GM19463 (cell line): ENCODE measurements at regions not wholly inside any gene's neighbourhood (a gene's known extent, or its start where the extent isn't known, plus 50 kb on each side); places are given as distances from the start of the nearest gene placed in this dataset.
"Not testable (repeated sequence)": the region's sequence is repeated elsewhere in the genome, so short reads cannot be mapped to it uniquely, and the experiment has no call there.

Experiments
- ATAC-seq: cut with Tn5 transposase; IDR thresholded peaks from one replicate; pipeline ENCODE4 v1.9.1; 2021; ENCODE audit warnings: mild to moderate bottlenecking, moderate library complexity; ENCODE audit not compliant: unreplicated experiment

- not testable (repeated sequence) for ATAC-seq
Measured at GRCh38 chr12:43192442-43192841, 359.6 kb downstream of the ADAMTS20 start.

GRCh38 chr12:43180242-43180641, 371.8 kb downstream of the ADAMTS20 start:
- no peak for ATAC-seq

GRCh38 chr12:43179486-43179885, 372.5 kb downstream of the ADAMTS20 start:
- ATAC-seq, result no peak

GRCh38 chr12:43177276-43177675, 374.7 kb downstream of the ADAMTS20 start:
- no peak for ATAC-seq

- ATAC-seq, result no peak
Measured at GRCh38 chr12:43169115-43169681, 382.8 kb downstream of the ADAMTS20 start.

GRCh38 chr12:43167691-43168090, 384.3 kb downstream of the ADAMTS20 start:
- ATAC-seq, result no peak

- no peak for ATAC-seq
Measured at GRCh38 chr12:43165351-43165750, 386.7 kb downstream of the ADAMTS20 start.

GRCh38 chr12:43162138-43162537, 389.9 kb downstream of the ADAMTS20 start:
- ATAC-seq, result no peak

GRCh38 chr12:43159506-43159905, 392.5 kb downstream of the ADAMTS20 start:
- ATAC-seq, result no peak

GRCh38 chr12:43158126-43158525, 393.9 kb downstream of the ADAMTS20 start:
- no peak for ATAC-seq

- no peak for ATAC-seq
Measured at GRCh38 chr12:43155376-43155775, 396.6 kb downstream of the ADAMTS20 start.

GRCh38 chr12:43154498-43155045, 397.4 kb downstream of the ADAMTS20 start:
- no peak for ATAC-seq

GRCh38 chr12:43151441-43151981, 400.5 kb downstream of the ADAMTS20 start:
- ATAC-seq, result no peak

- ATAC-seq, result no peak
Measured at GRCh38 chr12:43148691-43149090, 403.3 kb downstream of the ADAMTS20 start.

GRCh38 chr12:43147878-43148277, 404.1 kb downstream of the ADAMTS20 start:
- ATAC-seq, result no peak

- ATAC-seq, result no peak
Measured at GRCh38 chr12:43145481-43145880, 406.5 kb downstream of the ADAMTS20 start.

- ATAC-seq, result no peak
Measured at GRCh38 chr12:43143278-43143677, 408.7 kb downstream of the ADAMTS20 start.

GRCh38 chr12:43132291-43132690, 419.7 kb downstream of the ADAMTS20 start:
- ATAC-seq, result no peak

GRCh38 chr12:43131301-43131700, 420.7 kb downstream of the ADAMTS20 start:
- no peak for ATAC-seq

- no peak for ATAC-seq
Measured at GRCh38 chr12:43127886-43128549, 424.0 kb downstream of the ADAMTS20 start.

GRCh38 chr12:43126652-43127375, 425.2 kb downstream of the ADAMTS20 start:
- no peak for ATAC-seq

GRCh38 chr12:43123461-43123860, 428.5 kb downstream of the ADAMTS20 start:
- ATAC-seq, result no peak
